HG02678 (cell line): ENCODE measurements at regions not wholly inside any gene's neighbourhood (a gene's known extent, or its start where the extent isn't known, plus 50 kb on each side); places are given as distances from the start of the nearest gene placed in this dataset.

Experiments used
- ATAC-seq: cut with Tn5 transposase; IDR thresholded peaks from one replicate; pipeline ENCODE4 v1.9.1; 2021; ENCODE audit warnings: mild to moderate bottlenecking, moderate library complexity; ENCODE audit not compliant: unreplicated experiment

GRCh38 chr15:69988541-69989225 lies 109.0 kb downstream of the TLE3 start:
- ATAC-seq, result no peak

- no peak for ATAC-seq
Measured at GRCh38 chr15:69990566-69991421, 106.9 kb downstream of the TLE3 start.

DNA sequence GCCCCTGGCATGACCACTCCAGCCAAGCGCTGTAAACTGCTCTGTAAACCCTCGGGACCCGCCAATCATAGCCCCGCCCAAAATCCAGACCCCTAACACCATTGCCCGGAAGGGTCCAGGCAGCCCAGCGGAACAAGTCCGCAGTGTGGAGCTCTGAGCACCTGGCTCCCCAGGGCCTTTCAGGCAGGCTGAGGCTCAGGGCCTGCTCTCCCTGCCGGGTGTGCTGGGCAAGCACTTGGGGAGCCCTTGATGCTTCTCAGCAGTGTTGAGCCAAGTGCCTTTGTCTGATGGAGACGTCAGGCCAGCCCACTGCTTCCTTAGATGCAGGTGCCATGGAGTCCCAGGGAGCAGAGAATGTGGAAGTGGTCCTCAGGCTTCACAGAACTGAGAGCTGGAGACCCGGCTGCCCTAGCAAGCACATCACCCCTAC lies 106.2 kb downstream of the TLE3 start:
- ATAC-seq, result no peak

- no peak for ATAC-seq
Measured at GRCh38 chr15:69992348-69992747, 105.4 kb downstream of the TLE3 start.

- ATAC-seq, result no peak
Measured at GRCh38 chr15:69994429-69995205, 103.1 kb downstream of the TLE3 start.

DNA sequence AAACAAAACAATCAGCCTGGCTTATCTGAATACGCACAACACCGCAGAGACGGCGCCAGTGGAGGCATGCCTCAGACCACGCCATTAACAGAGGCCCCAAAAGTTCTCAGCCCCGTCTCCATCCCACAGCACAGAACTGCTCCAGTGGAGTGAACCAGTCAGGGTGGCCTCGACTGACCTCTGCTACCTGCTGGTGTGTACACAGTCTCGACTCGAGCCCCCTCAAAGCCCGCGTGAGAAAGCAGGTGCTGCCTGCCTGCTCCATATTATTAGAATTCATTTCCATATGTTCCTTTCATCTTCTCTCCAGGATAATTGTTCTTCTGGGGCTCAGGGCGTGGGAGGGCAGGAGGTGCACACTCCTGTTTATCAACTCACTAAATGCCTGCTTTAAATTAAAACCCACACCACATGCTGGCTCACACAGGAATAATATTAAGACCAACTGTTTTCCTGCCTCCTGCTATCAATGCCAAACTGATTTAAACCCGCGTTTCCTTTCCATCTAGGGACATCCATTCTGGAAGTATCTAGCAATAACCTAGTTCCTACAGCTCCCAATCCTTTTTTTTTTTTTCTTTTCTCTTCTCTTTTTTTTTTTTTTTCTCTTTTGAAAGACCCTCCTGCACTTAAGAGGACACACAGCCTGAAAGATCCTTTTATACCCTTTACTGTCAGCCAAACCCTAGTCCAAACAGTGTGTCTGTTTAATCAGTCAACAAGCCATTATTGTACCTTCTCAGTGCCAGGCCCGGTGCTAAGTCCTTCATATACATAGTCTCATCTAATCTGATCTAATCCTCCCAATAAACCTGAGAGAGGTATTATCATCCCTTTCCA lies 101.2 kb downstream of the TLE3 start:
- no peak for ATAC-seq

DNA sequence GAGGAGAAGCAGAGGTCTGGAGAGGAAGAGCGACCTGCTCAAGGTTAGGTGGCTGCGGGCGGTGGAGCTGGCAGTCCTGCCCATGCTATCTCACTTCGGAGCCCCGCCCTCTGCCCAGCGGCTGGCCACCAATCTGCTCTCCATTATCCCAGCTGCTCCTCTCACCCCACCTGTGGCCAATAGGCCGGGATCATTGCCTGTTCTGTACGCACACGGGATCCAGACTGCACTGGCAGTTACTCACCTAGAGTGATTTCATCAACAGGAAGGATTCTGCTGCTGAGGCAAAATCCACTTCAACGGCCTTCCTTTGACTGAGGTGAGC lies 100.6 kb downstream of the TLE3 start:
- ATAC-seq, result no peak
